HG03135 (cell line): ENCODE measurements at regions not wholly inside any gene's neighbourhood (a gene's known extent, or its start where the extent isn't known, plus 50 kb on each side); places are given as distances from the start of the nearest gene placed in this dataset.
"Not testable (repeated sequence)": the region's sequence is repeated elsewhere in the genome, so short reads cannot be mapped to it uniquely, and the experiment has no call there.

Source experiments
- ATAC-seq: cut with Tn5 transposase; IDR thresholded peaks from one replicate; pipeline ENCODE4 v1.9.1; 2021; ENCODE audit warnings: mild to moderate bottlenecking, moderate library complexity; ENCODE audit not compliant: unreplicated experiment

DNA sequence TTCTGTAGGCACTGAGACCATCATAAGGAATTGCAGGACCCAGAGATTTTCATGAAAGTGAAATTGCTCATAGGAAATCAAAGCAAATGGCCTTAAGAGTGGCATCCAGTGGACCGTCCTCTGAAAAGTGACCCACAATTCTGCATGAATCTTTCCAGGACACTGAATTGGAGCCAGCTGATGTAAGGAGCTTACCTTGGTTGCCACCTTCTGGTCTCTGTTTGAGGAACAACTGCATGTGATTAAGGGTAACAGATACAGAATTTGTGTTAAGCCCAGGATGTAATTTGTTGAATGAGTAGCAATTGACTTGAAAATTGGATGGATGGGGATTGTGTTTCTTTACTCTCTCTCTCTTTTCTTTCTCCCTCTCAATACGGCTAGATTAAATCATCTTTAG is 49.9 kb upstream of the GAS1 start:
- ATAC-seq, result no peak

DNA sequence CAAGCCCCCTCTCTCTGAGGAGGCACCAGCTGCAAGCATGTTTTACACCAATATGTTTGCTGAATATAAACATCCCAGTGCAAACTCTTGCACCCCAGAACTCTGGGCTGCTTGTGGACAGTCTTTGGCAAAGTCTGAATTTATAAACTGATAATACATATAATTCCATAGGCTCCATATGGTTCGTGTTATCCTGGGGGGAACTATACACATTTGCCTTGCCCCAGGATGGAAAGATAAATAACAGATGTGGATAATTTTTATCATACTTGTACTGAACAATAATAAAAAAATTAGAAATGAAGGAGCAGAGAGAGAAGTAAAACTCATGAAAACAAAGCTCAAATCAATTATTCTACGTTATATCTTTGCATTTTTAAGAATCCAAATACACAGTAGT is 50.6 kb upstream of the GAS1 start:
- ATAC-seq, result no peak

DNA sequence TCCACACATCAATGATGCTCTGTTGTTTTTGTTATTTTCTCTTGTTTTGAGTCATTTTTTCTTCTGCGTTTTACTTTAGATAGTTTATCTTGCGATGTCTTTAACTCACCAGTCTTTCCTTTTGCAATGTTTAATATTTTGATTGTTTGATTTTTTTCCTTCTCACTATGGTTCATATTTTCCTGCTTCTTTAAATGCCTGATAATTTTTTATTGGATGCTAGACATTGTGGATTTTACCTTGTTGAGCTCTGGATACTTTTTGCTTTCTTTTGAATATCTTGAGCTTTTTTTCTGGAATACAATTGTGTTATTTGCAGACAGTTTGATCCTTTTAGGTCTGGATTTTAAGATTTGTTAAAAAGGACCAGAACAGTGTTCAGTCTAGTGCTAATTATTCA is 55.2 kb upstream of the GAS1 start:
- no peak for ATAC-seq

DNA sequence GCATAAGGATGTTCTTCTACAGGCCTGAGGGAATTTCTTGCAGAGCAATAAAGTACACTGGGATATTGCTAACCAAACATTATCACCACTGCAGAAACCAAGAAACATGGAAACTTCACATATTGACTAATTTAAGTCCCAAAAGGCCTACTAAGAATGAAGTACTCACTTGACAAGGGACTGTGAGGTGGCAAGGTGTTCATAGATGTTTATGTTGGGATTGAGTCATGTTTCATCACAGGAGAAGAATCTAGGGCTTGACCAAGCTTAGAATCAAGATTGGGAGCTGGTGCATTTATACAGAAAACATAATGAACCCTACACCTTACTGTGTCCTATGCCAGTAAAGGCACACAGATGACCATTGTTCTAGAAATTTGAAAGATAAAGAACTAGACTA is 56.7 kb upstream of the GAS1 start:
- ATAC-seq, result no peak

DNA sequence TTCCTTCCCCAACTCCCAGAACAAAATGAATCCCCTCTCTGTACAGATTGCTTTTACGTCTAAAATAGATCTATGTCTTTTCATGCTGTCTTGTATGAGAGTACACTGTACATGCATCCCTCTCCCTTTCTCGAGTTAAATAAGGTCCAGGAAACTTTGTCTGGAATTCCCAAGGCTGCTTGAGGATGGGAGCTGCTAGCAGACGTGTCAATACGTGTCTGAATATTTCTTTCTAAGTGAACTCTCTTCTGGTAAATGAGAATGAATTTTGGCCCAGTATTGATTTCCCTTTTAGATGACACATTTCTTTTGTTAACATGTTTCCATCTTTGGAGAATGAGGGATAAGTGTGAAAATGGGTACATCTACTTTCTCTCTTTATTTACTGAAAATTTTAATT is 59.6 kb upstream of the GAS1 start:
- ATAC-seq, result no peak

DNA sequence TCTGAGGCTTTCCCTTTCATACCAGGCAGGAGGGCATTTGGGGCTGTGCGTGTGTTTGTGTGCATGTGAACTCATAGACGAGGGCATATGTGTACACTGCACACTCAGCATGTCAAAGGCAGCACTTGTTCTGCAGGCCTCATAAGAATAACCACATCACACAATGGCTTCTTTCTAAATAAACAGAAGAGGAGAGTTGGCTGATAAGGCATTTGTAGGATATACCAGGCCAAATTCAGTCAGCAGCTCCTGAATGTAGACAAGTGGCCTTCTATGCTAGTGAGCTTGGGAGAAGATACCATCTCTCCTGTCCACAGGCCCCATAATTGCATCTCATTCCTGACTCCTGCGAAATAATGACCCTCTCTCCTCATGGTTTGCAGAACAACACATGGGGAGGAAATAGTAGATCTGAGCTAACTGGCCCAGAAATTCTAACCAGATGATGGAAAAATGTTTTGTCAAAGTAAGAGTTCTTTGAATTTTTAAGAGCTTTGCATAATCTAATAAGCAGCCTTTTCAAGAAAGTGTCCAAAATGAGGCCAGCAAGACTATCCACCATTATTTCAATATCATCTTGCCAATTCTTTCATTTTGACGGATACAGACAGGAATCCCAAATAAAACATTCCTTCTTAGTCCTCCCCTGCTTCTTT is 60.5 kb upstream of the GAS1 start:
- no peak for ATAC-seq

DNA sequence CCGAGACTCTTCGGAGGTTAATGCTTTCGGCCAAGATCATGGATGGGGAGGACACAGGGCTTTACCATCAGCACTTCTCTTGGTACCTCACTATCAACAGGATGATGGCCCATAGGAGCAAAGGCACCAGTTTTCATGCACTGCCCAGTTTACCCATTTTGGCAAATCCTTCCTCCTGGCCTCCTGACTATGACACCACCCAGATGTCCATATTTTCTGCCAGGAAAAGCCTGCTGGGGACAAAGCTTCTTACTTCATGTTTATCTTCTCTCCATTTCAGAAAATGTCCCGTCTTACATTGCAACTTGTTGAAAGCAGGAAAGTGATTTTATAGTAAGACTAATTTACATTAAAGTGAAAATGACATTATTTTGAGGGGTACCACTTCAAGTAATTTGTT is 61.4 kb upstream of the GAS1 start:
- no peak for ATAC-seq

DNA sequence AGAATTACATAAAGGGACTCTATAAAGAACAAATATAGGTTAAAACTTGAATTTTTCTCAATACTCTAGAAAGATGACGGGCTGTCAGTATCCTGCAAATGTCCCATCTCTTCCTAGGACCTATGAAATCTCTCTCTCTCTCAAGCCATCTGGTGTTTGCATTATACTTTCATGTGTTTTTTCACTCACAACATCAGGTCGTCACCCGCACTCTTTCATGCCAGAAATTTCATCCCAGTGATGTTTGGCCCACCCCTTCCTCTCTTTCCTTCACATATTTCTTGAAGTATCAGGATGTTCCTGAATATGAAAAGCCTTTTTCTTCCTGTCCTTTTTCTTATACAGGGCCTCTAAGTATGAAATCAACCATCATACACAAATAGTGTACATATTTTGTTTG is 63.3 kb upstream of the GAS1 start:
- no peak for ATAC-seq

DNA sequence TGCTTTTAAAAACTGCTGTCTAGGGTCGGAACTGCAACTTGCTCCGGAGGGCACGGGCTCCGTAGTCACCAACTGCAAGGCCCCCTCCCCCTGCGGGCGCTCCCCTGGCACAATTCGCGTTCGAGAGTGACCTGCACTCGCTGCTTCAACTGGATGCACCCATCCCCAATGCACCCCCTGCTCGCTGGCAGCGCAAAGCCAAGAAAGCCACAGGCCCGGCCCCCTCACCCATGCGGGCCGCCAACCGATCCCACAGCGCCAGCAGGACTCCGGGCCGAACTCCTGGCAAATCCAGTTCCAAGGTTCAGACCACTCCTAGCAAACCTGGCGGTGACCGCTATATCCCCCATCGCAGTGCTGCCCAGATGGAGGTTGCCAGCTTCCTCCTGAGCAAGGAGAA is 64.2 kb upstream of the GAS1 start:
- ATAC-seq, result no peak

DNA sequence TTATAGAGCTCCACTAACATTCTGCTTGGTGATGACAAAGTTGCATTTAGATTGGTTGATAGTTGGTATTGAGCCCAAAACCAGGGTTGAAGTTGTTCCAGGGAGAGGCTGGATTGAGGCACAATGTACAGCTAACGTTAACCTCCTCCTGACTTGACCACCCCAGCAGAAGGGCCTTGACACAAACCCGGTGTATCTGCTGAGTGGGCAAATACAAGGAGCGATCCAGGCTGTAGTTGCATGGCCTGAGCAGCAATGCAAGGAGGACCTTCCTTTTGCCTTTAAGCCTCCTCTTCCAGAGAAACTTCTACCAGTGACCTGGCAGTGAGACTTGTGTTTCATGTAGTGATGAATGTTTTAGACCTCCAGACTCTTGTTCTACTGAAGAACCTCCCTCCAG is 66.2 kb upstream of the GAS1 start:
- ATAC-seq, result no peak

DNA sequence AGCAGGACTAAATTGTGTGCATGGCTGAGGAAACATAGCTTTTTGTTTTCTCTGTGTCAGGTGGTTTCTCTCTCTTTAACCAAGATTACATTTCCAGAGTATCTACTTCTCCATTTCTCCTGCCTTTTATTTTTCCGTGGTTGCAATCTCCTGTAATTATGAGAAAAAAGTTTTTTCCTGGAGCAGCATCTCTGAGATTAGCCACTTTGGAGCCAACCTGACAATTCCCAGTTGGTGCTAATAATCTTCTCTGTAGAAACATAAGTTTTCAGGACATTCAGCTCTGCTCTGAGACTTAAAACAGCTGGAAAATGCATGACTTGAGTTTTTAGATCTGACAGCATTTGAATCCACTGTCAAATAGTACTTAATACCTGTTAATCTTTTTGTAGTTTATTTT is 67.1 kb upstream of the GAS1 start:
- no peak for ATAC-seq

DNA sequence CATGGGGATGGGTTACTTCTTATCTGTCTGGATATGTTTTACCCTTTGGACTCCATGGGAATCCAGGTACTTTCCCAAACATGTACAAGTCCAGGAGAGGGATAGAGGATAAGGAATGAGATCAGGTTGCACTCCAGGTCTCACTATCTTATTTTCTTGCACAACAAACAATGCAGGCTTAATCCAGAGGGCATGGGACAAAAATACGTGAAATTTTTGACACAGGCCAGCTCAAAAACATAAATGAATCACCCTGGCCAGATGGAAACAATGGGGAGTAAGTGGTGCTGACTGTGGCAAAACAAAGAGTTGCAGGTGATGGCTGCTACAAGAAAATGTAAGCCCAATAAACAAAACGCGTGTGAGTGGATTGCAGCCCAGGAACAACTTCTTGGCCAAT is 69.4 kb upstream of the GAS1 start:
- no peak for ATAC-seq

DNA sequence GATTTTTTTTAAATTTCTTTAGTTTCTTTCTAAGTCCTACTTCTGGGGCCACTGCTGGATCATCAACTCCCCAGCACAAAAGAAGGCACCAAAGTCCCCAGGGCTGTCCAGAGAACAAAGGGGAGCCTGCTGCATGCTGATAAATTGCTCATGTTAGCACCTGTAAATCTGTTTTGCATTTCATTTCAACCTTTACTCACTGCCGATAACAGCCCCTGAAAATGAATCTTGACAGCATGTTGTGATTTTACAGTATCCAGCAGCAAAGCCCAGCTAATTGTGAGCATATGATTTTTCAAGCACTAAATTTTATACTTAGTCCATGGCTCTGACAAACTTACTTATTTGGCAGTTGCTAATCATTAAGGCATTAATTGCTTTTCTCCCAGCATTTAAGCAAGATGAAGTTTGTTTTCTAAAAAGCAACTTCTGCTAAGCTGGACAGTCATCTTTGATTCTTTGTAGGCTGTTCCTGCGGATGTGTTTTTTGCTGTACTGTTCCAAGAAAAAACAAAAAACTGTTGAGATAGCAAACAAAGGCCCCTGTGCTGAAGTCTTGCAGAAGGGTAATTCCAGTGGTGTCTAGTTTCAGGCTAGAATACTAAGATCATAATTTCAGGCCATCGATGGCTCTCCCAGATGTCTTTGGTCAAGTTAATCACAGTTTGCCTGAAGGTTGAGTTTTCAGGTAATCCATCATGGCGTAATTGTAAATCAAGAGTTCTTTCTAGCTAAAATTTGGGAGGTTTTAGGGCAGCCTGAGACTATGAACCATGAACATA is 73.1 kb upstream of the GAS1 start:
- ATAC-seq, result no peak

DNA sequence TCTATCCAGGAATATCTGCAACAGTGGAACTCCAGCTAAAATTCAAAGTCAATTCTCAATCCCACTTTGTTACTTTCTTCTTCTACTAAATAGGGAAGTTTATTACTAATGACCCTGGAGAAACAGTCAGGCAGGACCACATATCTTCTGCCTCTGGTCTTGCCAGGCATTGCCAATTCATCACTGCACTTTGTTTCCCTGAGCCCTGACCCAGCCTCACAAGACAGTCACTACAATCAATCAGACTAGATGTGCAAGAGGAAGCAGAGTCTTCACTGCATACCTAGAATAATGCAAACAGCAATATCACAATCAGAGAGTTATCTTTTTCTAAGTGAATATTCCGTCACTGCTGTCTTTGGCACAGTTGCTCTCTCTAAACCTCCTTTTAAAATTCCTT is 74.9 kb upstream of the GAS1 start:
- ATAC-seq, result no peak

DNA sequence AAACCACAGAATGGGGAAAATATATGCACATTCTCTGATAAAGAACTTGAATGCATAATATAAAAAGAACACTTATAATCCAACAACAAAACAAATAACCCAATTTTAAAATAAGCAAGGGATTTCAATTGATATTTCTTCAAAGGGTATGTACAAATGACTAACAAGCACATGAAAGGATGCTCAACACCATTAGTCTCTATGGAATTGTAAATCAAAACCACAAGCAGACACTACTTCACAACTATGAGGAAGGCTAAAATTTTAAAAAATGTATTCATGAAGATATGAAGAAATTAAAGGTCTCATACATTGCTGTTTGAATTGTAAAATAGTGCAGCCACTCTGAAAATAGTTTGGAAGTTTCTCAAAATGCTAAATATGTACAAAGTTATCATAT is 78.9 kb upstream of the GAS1 start:
- no peak for ATAC-seq

DNA sequence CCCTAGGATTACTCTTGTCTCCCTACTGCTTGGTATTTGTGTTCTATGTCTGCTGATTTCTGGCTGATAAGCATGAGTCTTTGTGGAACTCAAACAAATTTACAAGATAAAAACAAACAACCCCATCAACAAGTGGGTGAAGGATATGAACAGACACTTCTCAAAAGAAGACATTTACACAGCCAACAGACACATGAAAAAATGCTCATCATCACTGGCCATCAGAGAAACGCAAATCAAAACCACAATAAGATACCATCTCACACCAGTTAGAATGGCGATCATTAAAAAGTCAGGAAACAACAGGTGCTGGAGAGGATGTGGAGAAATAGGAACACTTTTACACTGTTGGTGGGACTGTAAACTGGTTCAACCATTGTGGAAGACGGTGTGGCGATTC is 81.5 kb upstream of the GAS1 start:
- ATAC-seq, result not testable (repeated sequence)

DNA sequence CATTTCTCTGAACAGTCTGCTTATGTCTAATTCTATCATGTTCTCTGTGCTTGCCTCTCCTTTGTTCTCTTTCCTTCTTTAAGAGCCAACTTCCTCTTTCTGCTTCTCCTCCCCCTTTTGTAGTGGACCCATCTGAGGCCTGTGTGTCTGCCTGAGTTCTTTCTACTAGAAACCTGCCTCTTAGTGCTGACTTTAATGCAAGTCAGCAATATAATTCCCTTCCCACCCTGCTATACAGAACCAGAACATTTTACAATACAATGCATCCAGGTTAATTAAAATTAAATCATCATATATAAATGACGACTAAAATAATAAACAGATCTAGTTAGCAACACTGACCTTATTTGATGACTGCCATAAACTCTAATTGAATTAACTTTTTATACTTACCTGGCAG is 82.6 kb upstream of the GAS1 start:
- no peak for ATAC-seq

DNA sequence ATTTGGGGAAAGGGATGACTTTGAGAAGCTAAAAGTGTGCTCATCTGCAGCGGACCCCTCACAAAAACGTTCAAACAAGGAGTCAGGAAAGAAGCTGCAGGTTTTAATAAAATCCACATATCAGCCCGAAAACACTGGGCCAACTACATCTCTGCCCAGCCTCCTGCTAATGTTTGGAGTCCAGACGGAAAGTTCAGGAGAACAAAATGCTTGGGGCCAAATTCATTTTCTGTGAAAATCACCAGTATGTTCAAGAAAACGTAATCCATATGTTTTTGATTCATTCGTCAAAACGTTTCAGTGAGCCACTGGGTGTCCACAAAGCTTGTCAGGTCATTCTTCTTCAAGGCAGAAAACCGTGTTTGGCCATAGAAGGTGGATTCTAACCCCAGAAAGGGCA is 87.5 kb upstream of the GAS1 start:
- no peak for ATAC-seq

DNA sequence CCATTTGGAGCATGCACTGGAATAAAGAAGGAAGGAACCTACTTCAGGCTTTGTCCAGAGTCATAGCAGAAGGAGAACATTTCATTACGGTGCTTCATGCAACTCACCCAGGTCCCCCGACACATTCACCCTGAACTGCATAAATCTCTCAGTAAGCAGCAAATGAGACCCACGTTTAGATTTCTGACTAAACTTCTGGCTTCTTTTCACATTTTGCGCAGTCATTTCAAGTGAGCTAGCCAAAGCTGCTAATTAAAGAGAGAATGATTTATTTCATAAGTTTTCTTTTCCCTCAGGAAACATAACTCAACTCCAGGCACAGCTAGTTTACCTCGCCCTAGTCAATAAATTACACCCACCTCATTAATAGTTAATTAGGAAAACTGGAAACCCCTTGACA is 88.6 kb upstream of the GAS1 start:
- ATAC-seq, result no peak

DNA sequence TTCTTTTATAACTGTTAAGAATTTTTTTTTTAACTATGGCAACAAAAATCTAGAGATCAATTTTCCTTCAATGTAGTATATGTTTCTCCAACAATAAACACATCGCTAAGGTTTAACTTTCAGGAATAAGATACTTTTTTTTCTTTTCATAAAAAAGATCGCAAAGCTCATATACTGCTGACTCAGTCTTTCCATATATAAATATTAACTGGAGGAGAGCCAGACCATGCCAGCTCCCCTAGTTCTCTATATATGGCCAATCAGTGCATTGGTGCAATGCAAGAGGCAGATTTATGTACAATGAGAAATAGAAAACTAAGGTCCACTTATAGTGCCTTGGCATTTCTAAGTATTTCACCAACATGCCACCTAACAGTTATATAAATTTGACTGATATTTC is 89.2 kb upstream of the GAS1 start:
- no peak for ATAC-seq

DNA sequence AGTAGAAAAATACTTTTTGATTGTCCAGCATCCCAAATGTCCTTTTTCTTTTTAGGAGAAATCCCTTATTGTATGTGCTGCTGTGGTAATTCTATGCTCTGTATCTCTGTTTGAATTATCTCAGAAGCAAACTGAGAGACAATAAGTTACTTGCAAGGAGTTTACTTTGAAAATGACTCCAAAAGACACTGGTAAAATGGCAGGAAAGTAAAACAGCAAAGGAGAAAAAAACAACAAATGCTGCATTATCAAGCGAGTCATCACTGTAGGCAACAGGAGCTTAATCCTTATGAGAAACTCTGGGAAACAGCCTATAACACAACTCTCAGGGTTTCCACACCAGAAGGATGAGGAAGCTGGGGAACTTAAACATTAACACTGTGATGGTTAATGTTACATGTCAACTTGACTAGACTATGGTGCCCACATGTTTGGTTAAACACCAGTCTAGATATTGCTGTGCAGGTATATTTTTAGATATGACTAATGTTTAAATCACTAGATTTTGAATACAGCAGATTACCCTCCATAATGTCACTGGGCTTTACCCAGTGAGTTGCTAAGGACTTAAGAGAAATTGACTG is 92.6 kb upstream of the GAS1 start:
- ATAC-seq, result no peak

DNA sequence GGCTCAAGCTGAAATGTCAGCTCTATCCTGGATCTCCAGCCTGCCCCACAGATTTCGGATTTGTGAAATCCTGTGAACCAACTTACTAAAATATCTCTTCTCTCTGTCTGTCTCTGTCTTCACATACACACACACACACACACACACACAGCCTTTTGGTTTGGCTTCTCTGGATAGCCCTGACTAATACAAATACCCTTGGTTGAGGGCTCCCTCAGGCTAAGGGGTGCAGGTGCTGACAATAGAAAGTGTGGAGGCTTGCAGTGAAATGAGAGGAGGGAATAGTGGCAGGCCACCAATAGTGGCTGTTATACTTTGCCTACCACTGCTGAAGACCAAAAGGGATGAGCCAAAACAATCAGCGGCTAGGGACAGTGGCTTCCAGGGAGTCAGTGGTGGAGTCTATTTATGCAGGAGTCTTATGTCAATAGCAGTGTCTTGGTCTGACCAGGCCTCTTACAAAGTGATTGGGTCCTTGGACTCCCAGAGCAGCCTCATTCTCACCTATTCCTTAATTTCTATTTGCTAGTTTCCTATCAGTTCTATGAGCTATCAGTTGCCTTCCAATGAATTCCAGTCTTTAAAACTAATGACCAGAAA is 93.2 kb upstream of the GAS1 start:
- ATAC-seq, result no peak
